ENCODE measurements at regions not wholly inside any gene's neighbourhood (a gene's known extent, or its start where the extent isn't known, plus 50 kb on each side); places are given as distances from the start of the nearest gene placed in this dataset.
A peak's percentile ranks its signal among the peaks of the same experiment; 100 is the strongest.
"Not testable (repeated sequence)": the region's sequence is repeated elsewhere in the genome, so short reads cannot be mapped to it uniquely, and the experiment has no call there.

- ATAC-seq (ENCODE audit: low read depth in 2 of 2): no peak
- no peak overlapping the region for H3K27ac Mint-ChIP-seq
These were observed 109.2 kb downstream of the OSTF1 start for GRCh38 chr9:75197561-75197960.

DNA sequence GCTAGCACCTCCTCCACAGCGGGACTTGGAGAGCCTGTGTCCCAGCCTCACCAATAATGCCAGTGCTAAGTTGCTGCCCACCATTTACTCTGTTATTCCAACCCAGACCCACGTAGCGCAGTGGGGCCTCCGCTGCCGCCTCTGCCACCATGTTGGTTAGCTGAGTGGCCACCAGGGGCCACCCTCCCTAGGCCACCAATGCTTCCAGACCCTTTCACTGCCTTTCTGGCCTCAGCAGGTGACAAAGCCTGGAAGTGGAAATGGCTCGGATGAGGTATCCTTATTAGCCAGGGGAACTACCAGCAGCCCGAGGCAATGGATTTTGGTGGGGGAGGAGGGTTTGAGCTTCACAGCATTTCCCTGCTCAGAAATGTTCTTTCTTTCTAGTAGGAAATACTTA is 110.1 kb downstream of the OSTF1 start:
- H3K4me3 Mint-ChIP-seq: no peak overlapping the region
- H3K27ac Mint-ChIP-seq: no peak overlapping the region
- H3K36me3 Mint-ChIP-seq: no peaks in the 10 kb centered on the region
- DNase-seq: no peak
- H3K9me3 Mint-ChIP-seq: peaks cover 0 to 1% (median 0%) of the 10 kb centered on the region in 7 donors
- no peaks in the 10 kb centered on the region for H3K4me1 Mint-ChIP-seq
- H3K27me3 Mint-ChIP-seq: peaks cover 0 to 3% (median 0%) of the 10 kb centered on the region in 3 donors
- no peak for ATAC-seq (ENCODE audit: low read depth in 2 of 2)

More at GRCh38 chr9:75197561-75197960, 109.2 kb downstream of the OSTF1 start:
- H3K36me3 Mint-ChIP-seq: no peaks in the 10 kb centered on the region
- no peaks in the 10 kb centered on the region for H3K4me1 Mint-ChIP-seq
- no peak for DNase-seq
- peaks cover 0 to 1% (median 0%) of the 10 kb centered on the region in 7 donors for H3K9me3 Mint-ChIP-seq
- peaks cover 0 to 3% (median 0%) of the 10 kb centered on the region in 3 donors for H3K27me3 Mint-ChIP-seq
- no peak overlapping the region for H3K4me3 Mint-ChIP-seq

DNA sequence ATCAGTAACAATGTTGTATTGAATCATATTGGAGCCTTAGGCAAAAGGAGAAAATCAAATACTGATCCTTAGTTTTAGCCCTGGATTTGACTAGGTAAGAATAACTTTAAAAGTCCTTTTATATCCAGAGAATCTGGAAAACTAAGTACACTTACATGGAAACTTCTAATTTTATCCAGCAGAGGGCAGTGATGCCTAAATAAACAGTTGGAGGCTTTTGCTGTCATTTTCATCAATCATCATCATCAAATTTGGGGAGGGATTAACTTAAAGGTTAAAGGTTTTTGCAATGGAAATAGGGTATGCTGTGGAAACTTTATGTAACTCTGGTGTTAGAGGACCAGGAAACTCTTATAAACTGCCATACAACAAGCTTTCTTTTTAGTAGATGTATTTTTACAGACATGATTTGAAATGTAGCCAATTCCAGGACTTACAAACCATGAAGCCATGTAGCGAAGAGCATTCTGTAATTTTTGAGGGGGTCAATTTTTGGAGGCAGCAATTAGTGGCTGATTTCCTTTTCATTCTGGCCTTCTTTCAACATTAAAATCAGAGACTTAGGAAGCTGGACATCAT is 112.7 kb downstream of the OSTF1 start:
- H3K4me3 Mint-ChIP-seq: no peak overlapping the region
- no peaks in the 10 kb centered on the region for H3K36me3 Mint-ChIP-seq
- peak overlapping the region in 1 of 6 donors; percentile 9 for H3K27ac Mint-ChIP-seq
- ATAC-seq (ENCODE audit: low read depth in 2 of 2): no peak
- peaks cover 0 to 2% (median 0%) of the 10 kb centered on the region in 7 donors for H3K9me3 Mint-ChIP-seq
- H3K27me3 Mint-ChIP-seq: no peaks in the 10 kb centered on the region
- no peak for DNase-seq
- no peaks in the 10 kb centered on the region for H3K4me1 Mint-ChIP-seq

DNA sequence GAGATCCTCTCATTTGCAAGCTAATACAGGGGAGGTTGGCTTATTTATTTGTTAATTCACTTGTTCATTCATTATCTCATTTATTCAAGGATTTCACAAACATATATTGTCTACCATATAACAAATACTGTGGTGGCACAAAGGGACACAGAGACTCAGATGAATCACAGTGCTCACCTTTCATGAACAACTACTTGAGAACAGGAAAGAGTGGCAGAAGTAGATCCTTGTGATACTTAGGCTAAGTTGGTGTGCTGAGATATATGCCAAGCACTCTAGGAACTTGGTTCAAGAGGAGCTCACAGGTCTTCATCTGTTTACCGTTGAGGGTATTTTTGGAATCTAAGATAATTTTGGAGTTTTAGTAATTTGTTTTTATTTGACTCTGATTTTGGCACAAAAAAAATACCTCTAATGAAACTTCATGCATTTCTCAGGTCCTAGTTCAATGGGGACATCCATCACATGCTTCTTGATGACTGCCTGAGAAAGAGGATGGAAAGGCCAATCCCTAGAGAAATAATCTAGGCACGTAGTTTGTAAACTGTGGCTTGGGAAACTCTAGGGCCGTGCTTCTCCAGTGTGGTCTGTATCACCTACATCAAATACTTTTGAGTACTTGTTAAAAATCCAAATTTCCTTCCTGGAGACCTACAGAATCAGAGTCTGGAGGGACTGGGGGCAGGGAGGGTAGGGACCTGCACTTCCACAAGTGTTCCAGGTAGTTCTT is 113.3 kb downstream of the OSTF1 start:
- Mint-ChIP-seq H3K27ac (no peak overlapping the region), H3K27me3 (no peaks in the 10 kb centered on the region), H3K4me1 (no peaks in the 10 kb centered on the region), H3K36me3 (no peaks in the 10 kb centered on the region), H3K9me3 (peaks cover 0 to 2% (median 0%) of the 10 kb centered on the region in 7 donors), H3K4me3 (no peak overlapping the region)
- ATAC-seq (ENCODE audit: low read depth in 2 of 2) (no peak), DNase-seq (no peak)

GRCh38 chr9:75207997-75208396 is 119.7 kb downstream of the OSTF1 start:
- not testable (repeated sequence) for H3K4me3 Mint-ChIP-seq; H3K27ac Mint-ChIP-seq; H3K9me3 Mint-ChIP-seq; H3K36me3 Mint-ChIP-seq; DNase-seq; H3K4me1 Mint-ChIP-seq; ATAC-seq (ENCODE audit: low read depth in 2 of 2); H3K27me3 Mint-ChIP-seq

DNA sequence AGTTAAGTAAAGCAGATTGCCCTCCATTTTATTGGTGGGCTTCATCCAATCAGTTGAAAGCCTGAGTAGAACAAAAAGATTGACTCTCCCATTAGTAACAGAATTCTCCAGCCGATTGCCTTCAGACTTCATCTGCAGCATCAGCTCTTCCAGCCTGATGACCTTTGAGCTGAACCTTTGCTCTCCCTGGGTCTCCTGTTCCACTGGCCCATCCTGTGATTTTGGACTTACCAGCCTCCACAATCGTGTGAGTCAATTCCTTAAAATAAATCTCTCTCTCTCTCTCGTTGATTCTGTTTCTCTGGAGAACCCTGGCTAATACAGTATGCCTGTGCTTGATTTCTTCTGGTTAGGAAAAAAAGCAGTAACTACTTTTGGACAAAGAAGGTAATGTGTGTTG is 121.9 kb downstream of the OSTF1 start:
- Mint-ChIP-seq H3K9me3 (peaks cover 0 to 6% (median 1%) of the 10 kb centered on the region in 7 donors), H3K4me1 (no peaks in the 10 kb centered on the region), H3K27ac (no peak overlapping the region), H3K4me3 (no peak overlapping the region), H3K36me3 (peaks cover 7% of the 10 kb centered on the region in 2 donors), H3K27me3 (peaks cover 0 to 8% (median 5%) of the 10 kb centered on the region in 3 donors)
- no peak for DNase-seq
- ATAC-seq (ENCODE audit: low read depth in 2 of 2): no peak

GRCh38 chr9:75213765-75214164 is 125.5 kb downstream of the OSTF1 start:
- DNase-seq: no peak
- H3K27ac Mint-ChIP-seq: no peak overlapping the region
- ATAC-seq (ENCODE audit: low read depth in 2 of 2): no peak
- no peak overlapping the region for H3K4me3 Mint-ChIP-seq
- H3K4me1 Mint-ChIP-seq: no peaks in the 10 kb centered on the region
- peaks cover 7% of the 10 kb centered on the region in 2 donors for H3K36me3 Mint-ChIP-seq
- H3K27me3 Mint-ChIP-seq: peaks cover 0 to 8% (median 5%) of the 10 kb centered on the region in 3 donors
- peaks cover 0 to 6% (median 0%) of the 10 kb centered on the region in 7 donors for H3K9me3 Mint-ChIP-seq

GRCh38 chr9:75226403-75227139 is 138.3 kb downstream of the OSTF1 start:
- Mint-ChIP-seq H3K36me3 (peaks cover 14 to 17% of the 10 kb centered on the region in 2 donors), H3K4me1 (no peaks in the 10 kb centered on the region)
- no peak for DNase-seq

DNA sequence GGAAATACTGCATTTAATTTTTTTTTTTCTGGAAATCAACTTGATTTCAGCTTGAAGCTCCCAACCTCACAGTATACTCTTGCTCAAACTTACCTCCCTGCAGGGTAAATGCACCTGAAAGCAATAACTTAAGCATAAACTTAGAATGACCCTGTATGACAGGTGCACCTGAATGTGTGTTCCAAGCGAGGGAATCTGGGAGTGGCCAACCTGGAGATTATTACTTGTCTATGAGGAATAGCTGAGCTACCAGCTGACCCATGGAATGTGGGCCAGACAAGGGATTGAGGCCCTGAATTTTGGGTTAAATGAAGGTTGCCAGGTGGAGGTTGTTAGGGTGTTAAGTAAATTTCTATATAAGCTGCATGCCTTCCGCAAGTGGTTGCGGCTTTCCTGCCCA is 140.6 kb downstream of the OSTF1 start:
- Mint-ChIP-seq H3K36me3 (peaks cover 14 to 17% of the 10 kb centered on the region in 2 donors), H3K27me3 (peaks cover 0 to 7% (median 0%) of the 10 kb centered on the region in 3 donors), H3K27ac (no peak overlapping the region), H3K9me3 (peaks cover 7 to 33% (median 20%) of the 10 kb centered on the region in 7 donors), H3K4me3 (no peak overlapping the region), H3K4me1 (no peaks in the 10 kb centered on the region)
- DNase-seq: no peak
- no peak for ATAC-seq (ENCODE audit: low read depth in 2 of 2)

More at GRCh38 chr9:75226403-75227139, 138.3 kb downstream of the OSTF1 start:
- no peak overlapping the region for H3K4me3 Mint-ChIP-seq
- H3K27ac Mint-ChIP-seq: no peak overlapping the region
- H3K27me3 Mint-ChIP-seq: peaks cover 0 to 7% (median 3%) of the 10 kb centered on the region in 3 donors
- H3K9me3 Mint-ChIP-seq: peaks cover 7 to 33% (median 20%) of the 10 kb centered on the region in 7 donors
- ATAC-seq (ENCODE audit: low read depth in 2 of 2): no peak

DNA sequence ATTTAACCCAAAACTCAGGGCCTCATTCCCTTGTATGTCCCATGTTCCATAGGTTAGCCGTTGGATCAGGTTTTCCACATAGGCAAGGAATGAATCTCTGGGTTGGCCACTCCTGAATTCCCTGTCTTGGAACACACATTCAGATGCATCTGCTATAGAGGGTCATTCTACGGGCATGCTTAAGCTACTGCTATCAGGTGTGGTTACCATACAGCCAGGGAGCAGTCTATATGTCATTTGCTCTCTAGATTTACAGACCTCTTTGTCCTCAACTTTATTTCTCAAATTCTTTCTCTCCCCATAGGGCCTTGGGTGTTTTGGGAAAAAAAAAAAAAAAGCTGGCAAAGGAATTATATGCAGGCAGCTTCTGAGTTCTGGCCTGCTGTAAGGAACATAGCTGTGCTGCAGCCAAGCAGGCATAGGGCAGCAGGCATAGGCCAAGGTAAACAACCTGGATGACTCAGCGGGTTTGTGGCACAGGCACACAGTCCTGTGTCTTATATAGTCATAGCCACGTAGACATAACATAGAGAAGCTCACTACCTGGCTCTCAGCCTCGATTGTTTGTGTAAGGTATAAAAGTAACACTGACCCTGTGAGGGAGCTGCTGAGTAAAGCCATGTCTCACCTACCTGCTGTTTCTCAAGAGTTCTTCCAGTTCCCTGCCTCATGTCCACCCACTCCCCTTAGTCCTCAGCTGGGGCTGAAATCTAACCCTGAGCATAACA is 141.5 kb downstream of the OSTF1 start:
- Mint-ChIP-seq H3K27me3 (peaks cover 0 to 5% (median 0%) of the 10 kb centered on the region in 3 donors), H3K4me1 (no peaks in the 10 kb centered on the region), H3K36me3 (peaks cover 13 to 14% of the 10 kb centered on the region in 2 donors), H3K4me3 (no peak overlapping the region), H3K9me3 (peaks cover 7 to 33% (median 20%) of the 10 kb centered on the region in 7 donors), H3K27ac (no peak overlapping the region)
- no peak for ATAC-seq (ENCODE audit: low read depth in 2 of 2)
- no peak for DNase-seq

- H3K27ac Mint-ChIP-seq: no peak overlapping the region
- H3K9me3 Mint-ChIP-seq: peaks cover 7 to 34% (median 18%) of the 10 kb centered on the region in 7 donors
- no peaks in the 10 kb centered on the region for H3K27me3 Mint-ChIP-seq
- DNase-seq (no peak), ATAC-seq (ENCODE audit: low read depth in 2 of 2) (no peak)
- H3K36me3 Mint-ChIP-seq: peaks cover 10 to 21% of the 10 kb centered on the region in 2 donors
- no peaks in the 10 kb centered on the region for H3K4me1 Mint-ChIP-seq
- H3K4me3 Mint-ChIP-seq: no peak overlapping the region
These were observed 142.2 kb downstream of the OSTF1 start for GRCh38 chr9:75230469-75230868.

GRCh38 chr9:75231167-75231566 is 142.9 kb downstream of the OSTF1 start:
- no peak overlapping the region for H3K4me3 Mint-ChIP-seq
- H3K4me1 Mint-ChIP-seq: no peaks in the 10 kb centered on the region
- peaks cover 11 to 34% (median 23%) of the 10 kb centered on the region in 7 donors for H3K9me3 Mint-ChIP-seq
- DNase-seq (no peak), ATAC-seq (ENCODE audit: low read depth in 2 of 2) (no peak)
- H3K27me3 Mint-ChIP-seq: no peaks in the 10 kb centered on the region
- H3K27ac Mint-ChIP-seq: no peak overlapping the region
- H3K36me3 Mint-ChIP-seq: peaks cover 10 to 22% of the 10 kb centered on the region in 2 donors

GRCh38 chr9:75233011-75233410 is 144.7 kb downstream of the OSTF1 start:
- Mint-ChIP-seq H3K27ac (no peak overlapping the region), H3K9me3 (peaks cover 4 to 26% (median 16%) of the 10 kb centered on the region in 7 donors), H3K4me3 (no peak overlapping the region), H3K4me1 (no peaks in the 10 kb centered on the region), H3K27me3 (no peaks in the 10 kb centered on the region), H3K36me3 (peaks cover 0 to 10% of the 10 kb centered on the region in 2 donors)
- DNase-seq (no peak), ATAC-seq (ENCODE audit: low read depth in 2 of 2) (no peak)
